GM19025 (cell line): ENCODE measurements at regions not wholly inside any gene's neighbourhood (a gene's known extent, or its start where the extent isn't known, plus 50 kb on each side); places are given as distances from the start of the nearest gene placed in this dataset.

Experiments
- ATAC-seq: cut with Tn5 transposase; IDR thresholded peaks from one replicate; pipeline ENCODE4 v1.9.1; 2021; ENCODE audit warnings: mild to moderate bottlenecking, low read depth, moderate library complexity; ENCODE audit not compliant: unreplicated experiment

GRCh38 chr1:201740086-201740541 is 88.8 kb upstream of the IPO9 start:
- no peak for ATAC-seq

GRCh38 chr1:201740670-201741111 is 88.3 kb upstream of the IPO9 start:
- no peak for ATAC-seq

GRCh38 chr1:201741763-201742342 is 87.1 kb upstream of the IPO9 start:
- ATAC-seq = no peak

GRCh38 chr1:201742476-201742875 is 86.5 kb upstream of the IPO9 start:
- no peak for ATAC-seq

DNA sequence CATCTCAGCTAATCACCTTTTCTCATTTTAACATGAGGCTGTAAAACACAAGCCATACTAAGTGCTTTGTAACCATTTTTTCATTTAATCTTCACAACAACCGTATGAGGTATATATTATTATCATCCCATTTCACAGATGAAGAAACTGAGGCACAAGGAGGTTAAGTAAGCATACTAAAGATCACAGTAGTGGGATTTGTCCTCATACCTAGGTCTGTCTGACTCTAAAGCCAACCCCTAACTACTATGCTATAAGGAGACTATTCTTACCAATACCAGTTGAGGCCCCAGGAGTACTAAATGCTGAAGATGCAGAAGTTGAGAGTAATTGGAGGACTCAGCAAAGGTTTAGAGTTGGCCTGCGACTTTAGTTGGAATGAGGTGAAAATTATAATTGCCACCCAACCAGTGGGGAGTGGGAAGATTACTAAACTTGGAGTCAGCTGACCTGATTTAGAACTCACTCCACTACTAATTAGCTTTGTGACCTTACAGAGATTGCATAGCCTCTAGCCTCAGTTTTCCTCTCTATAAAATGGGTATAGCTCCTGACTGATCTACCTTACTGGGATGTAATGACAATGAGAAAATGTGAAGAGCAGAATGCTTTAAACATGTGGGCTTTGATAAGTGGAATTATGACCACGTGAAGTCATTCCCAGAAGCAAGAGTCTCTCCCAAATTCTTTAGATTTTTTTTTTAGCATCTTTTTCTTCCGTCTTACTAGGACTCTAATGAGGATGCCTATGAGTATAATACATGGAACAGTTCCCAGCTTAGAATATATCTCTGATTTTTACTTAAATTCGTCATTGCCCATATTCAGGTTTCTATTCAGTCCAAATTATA is 85.8 kb upstream of the IPO9 start:
- ATAC-seq = no peak

- no peak for ATAC-seq
Observed at GRCh38 chr1:201745023-201745422, 83.9 kb upstream of the IPO9 start.

GRCh38 chr1:201746156-201746555 is 82.8 kb upstream of the IPO9 start:
- no peak for ATAC-seq

DNA sequence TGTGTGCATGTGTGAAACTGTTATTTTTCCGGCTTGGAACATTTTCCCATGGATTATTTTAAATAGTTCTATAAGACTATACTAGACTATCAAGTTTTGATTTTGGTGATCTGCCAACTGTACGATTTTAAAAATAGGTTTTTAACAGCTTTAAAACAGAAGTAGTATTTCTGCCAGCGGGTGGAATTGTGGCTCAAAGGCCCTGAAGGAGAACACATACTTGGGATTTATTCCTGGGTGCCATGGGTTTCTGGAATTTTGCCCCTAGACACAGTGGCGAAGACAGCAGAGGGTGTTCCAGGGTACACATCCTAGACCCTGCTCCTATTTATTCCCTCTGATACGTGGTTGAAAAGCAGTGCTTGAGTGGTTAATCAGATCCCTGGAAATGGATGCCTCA is 81.7 kb upstream of the IPO9 start:
- ATAC-seq = no peak

DNA sequence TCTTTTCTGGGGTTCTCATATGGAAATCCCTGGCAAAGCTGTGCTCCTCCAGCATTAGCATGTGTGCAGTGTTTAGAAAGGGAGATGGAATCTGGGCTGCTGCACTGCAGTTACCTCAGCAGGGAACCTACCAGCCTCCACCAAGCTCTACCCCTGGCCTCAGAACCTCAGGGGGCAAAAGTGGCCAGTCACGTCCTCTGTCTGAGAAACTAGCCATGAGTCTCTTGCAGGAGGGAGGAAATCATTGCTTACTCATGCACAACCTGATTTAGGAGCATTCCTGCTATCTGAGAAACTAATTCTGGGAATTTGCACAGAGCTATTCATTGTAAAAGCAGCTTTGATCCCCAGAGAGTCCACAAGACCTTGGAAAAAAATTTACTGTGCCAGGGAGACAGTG is 80.6 kb upstream of the IPO9 start:
- no peak for ATAC-seq

DNA sequence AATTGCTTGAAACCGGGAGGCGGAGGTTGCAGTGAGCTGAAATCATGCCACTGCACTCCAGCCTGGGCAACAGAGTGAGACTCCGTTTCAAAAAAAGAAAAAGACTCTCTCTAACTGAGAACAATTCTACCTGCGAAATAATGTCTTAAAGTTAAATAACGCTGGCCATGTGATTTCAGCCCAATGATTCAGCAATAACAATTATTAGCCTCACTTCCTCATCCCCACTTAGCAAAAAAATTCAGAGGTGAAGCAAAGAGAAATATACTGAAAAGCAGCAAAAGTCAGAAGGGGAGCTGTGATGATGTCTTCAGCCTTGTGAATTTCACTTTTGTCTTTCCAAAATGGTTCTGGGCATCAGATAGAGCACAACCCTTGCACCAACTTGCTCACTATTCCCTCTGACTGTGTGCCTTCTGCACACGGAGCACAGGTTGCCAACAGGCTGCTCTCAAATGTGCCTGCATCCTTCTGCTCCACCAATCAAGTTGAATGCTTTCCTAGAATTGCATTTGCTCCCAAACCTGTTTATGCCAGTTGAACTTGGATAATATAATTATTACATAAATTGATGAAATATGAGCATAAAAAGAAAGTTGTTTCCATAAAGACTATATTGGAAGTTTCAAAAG is 79.8 kb upstream of the IPO9 start:
- no peak for ATAC-seq

- no peak for ATAC-seq
Observed at GRCh38 chr1:201750120-201750519, 78.8 kb upstream of the IPO9 start.

DNA sequence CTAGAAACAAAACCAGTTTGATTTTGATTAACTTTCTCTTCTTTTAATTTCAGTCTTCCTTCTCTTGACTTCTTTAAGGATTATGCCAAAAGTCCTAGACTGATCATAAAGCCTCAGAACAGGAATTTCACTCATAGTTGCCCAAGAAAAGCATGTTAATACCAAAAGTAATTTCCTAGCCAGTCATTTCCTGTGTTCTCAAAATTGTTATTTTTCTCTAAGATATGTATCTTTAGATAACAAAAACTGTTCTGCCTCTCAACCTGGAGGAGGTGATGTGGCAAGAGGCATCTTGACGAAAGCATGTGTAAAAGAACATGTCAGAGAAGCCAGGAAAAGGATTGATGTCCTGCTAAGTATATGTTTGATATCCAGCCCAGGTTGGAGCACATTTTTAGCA is 78.0 kb upstream of the IPO9 start:
- no peak for ATAC-seq

DNA sequence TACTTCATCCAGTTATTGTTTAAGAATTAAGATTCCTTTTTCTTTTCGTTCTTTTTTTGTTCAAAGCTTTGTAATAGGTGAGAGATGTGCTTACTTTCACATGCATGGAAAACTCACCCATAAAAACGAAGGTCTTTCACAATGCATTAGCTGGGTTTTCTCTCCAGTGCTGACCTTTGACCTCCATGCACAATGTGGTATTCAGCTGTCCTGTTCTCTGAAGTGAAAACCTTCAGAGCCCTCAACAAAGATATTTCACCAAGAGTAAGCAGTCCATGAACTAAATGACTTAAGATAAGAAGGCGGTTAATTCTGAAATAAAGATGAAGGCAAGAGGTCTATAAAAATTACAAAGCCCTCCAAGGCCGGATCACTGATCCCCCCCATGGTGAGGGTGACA is 77.1 kb upstream of the IPO9 start:
- no peak for ATAC-seq

DNA sequence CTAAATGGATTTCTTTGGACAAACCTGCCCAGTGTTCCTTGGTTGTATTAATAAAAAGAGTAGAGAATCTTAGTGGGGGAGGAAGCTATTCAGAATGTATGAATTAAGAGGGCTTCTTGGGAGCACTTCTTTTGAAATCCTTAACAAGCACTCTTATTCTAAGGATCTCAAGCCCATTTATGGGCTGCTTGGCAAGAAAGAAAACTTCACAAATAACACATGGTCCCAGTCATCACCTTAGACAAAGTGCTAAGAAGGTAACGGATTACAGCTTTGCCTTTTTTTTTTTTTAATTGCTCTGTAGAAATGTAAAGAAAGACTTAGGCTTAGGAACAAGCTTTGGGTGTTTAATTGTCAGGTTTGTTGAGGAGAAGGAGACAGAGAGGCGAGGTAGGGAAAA is 76.6 kb upstream of the IPO9 start:
- no peak for ATAC-seq

GRCh38 chr1:201753492-201753891 is 75.5 kb upstream of the IPO9 start:
- no peak for ATAC-seq

DNA sequence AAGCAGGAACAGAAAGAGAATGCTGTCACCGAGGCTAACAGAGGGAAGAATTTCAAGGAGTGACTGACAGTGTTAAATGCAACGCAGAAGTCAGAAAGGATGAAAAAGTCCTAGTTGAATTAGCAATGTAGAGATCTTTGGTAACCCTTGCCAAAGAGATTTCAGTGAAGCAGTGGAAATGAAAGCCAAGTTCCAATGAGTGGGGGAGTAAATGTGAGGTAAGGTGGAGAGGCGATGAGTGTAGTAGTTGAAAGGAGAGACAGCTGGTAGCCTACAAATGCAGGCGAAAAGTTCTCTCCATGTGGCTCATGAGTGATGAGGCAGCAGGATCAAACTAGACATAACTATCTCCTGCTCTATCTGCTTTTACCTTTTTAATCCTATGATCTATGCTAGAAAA is 74.6 kb upstream of the IPO9 start:
- ATAC-seq = no peak

DNA sequence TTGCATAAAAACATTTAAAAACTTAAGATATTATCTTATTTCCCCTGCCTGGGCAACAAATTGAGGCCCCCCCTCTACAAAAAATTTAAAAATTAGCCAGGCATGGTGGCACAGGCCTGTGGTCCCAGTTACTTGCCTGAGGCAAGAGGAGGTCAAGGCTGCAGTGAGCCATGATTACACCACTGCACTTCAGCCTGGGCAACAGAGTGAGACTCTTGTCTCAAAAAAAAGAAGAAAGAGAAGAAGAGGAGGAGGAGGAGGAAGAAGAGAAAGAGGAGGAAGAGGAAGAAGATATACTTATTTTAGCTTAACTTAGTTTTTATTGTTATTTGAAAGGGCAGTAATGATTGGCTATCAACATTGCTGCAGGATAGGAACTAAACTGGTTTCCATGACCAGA is 73.8 kb upstream of the IPO9 start:
- ATAC-seq = no peak

DNA sequence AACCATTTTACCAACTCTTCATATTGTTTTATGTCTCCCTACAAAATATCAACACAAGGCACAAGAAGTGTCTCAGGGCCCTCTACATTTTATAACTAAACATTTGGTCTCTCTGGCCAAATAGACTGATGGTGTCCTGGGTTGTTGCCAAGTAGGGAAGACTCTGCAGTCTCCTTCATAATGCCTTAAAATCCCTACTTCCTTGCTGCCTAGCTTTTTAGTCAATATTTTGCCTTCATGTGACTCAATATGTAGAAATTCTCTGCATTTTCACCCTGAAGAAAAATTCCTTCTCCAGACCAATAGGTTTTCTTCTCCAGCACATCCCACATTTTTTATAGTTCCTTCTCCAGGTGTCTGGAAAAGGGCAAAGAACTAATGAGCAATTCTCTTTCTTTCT is 72.6 kb upstream of the IPO9 start:
- no peak for ATAC-seq

- ATAC-seq = no peak
Observed at GRCh38 chr1:201758499-201759050, 70.4 kb upstream of the IPO9 start.

DNA sequence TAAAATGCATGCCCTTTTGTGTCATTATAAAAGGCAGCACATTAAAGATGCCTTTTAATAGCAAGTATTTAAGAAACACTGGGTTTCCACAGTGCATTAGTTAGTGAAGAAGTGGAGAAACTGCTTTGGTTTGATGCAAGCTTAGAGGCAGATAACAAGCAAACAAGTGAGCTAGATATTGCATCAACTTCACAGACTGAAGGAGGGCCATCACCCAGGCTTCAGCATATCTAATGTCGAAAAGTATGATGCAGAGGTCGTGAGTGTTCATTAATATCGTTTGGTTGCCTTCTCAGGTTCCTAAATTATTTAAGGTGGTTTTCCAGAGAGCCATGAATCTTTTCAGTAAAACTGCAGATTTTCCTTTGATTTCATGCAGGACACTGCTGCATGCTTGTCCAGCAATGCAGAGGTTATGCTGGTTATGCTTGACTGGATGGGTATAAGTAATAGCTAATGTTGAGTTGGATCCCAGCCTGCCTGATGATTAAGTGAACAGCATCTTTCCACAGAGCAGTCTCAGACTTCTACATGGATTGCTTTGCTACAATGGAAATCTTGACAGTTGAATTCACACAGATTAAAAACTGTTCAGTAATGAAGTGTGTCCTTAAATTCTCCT is 69.7 kb upstream of the IPO9 start:
- no peak for ATAC-seq

DNA sequence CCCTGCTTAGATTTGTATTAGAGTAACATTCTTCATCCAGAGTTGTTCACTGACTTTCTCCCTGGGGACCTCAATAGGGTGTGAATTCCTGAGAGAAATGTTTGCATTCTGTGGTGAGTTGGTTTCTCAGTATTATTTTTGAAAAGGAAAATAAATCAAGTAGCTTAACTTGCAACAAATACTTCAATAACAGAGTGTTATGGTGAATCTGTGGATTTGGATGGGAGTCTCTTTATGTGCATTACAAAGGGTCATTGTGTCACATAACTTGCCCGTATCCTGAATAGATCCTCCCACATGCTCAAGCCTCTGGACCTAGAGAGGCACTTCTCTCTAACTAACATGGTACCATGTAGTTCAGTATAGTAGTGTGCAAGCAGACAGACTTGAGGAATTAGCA is 68.4 kb upstream of the IPO9 start:
- no peak for ATAC-seq
